Hindlimb muscle (tissue), 1 donor: ENCODE measurements at regions not wholly inside any gene's neighbourhood (a gene's known extent, or its start where the extent isn't known, plus 50 kb on each side); places are given as distances from the start of the nearest gene placed in this dataset.

Experiments used
- DNase-seq: peaks from one replicate; pipeline ENCODE4 v3.0.0-alpha.2; 2013

- DNase-seq = no peak
These were observed 378.4 kb upstream of the AGTR1 start for GRCh38 chr3:148319161-148319915.

- no peak for DNase-seq
These were observed 377.7 kb upstream of the AGTR1 start for GRCh38 chr3:148319960-148320359.

GRCh38 chr3:148329481-148330235, 368.0 kb upstream of the AGTR1 start:
- no peak for DNase-seq

GRCh38 chr3:148330542-148330941, 367.2 kb upstream of the AGTR1 start:
- DNase-seq = no peak

GRCh38 chr3:148331081-148331846, 366.4 kb upstream of the AGTR1 start:
- DNase-seq = no peak

GRCh38 chr3:148332509-148332908, 365.2 kb upstream of the AGTR1 start:
- DNase-seq = no peak

- DNase-seq = no peak
These were observed 364.6 kb upstream of the AGTR1 start for GRCh38 chr3:148333091-148333490.

GRCh38 chr3:148335612-148336011, 362.1 kb upstream of the AGTR1 start:
- no peak for DNase-seq

GRCh38 chr3:148343416-148343815, 354.3 kb upstream of the AGTR1 start:
- no peak for DNase-seq

GRCh38 chr3:148344521-148344920, 353.2 kb upstream of the AGTR1 start:
- DNase-seq = no peak

- DNase-seq = no peak
These were observed 337.7 kb upstream of the AGTR1 start for GRCh38 chr3:148360051-148360450.

GRCh38 chr3:148366743-148367410, 330.8 kb upstream of the AGTR1 start:
- DNase-seq = peak; percentile 17

- no peak for DNase-seq
These were observed 329.9 kb upstream of the AGTR1 start for GRCh38 chr3:148367756-148368155.

- DNase-seq = no peak
These were observed 328.3 kb upstream of the AGTR1 start for GRCh38 chr3:148369381-148369780.

GRCh38 chr3:148372206-148372875, 325.4 kb upstream of the AGTR1 start:
- DNase-seq = peak; percentile 7

GRCh38 chr3:148373961-148374360, 323.7 kb upstream of the AGTR1 start:
- no peak for DNase-seq

- DNase-seq = peak; percentile 22
These were observed 317.8 kb upstream of the AGTR1 start for GRCh38 chr3:148379763-148380382.

GRCh38 chr3:148381051-148381450, 316.7 kb upstream of the AGTR1 start:
- no peak for DNase-seq

- DNase-seq = no peak
These were observed 307.8 kb upstream of the AGTR1 start for GRCh38 chr3:148389916-148390315.

- DNase-seq = no peak
These were observed 301.9 kb upstream of the AGTR1 start for GRCh38 chr3:148395821-148396220.

GRCh38 chr3:148400754-148401153, 296.9 kb upstream of the AGTR1 start:
- no peak for DNase-seq

GRCh38 chr3:148408667-148409066, 289.0 kb upstream of the AGTR1 start:
- DNase-seq = no peak
